HG03565 (cell line): ENCODE measurements at regions not wholly inside any gene's neighbourhood (a gene's known extent, or its start where the extent isn't known, plus 50 kb on each side); places are given as distances from the start of the nearest gene placed in this dataset.
A peak's percentile ranks its signal among the peaks of the same experiment; 100 is the strongest.

ENCODE experiments used
- ATAC-seq: cut with Tn5 transposase; IDR thresholded peaks from one replicate; pipeline ENCODE4 v1.9.1; 2021; ENCODE audit warnings: mild to moderate bottlenecking, moderate library complexity; ENCODE audit not compliant: unreplicated experiment

- ATAC-seq: no peak
Measured at GRCh38 chr12:67794161-67794560, 145.6 kb downstream of the DYRK2 start.

- ATAC-seq: no peak
Measured at GRCh38 chr12:67795236-67795635, 146.7 kb downstream of the DYRK2 start.

DNA sequence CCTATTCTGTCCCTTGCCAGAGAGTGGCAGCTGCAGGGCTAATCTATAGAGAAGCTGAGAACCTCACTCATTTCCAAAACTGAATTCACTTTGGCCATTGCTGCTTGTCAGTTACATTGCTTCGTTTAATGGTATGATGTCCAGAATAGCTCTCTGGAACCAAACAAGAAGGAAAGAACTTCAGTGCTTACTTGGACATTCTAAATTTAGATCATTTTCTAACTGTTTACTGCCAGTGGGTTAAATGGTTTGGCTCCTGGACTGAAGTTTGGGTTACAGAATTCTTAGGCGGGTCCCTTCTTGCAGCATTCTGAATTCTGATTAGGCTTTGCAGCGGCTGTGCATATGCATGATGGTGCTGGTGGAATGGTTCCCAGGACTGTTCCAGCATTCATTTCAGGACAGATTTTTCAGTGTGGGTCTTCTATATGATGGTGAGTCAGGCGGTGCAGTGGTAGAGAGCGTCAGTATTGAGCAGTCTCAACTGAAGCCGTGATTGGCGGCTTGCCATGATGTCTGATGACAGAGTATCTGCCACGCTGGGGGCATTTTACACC lies 148.7 kb downstream of the DYRK2 start:
- ATAC-seq: no peak

- no peak for ATAC-seq
Measured at GRCh38 chr12:67797753-67798152, 149.2 kb downstream of the DYRK2 start.

DNA sequence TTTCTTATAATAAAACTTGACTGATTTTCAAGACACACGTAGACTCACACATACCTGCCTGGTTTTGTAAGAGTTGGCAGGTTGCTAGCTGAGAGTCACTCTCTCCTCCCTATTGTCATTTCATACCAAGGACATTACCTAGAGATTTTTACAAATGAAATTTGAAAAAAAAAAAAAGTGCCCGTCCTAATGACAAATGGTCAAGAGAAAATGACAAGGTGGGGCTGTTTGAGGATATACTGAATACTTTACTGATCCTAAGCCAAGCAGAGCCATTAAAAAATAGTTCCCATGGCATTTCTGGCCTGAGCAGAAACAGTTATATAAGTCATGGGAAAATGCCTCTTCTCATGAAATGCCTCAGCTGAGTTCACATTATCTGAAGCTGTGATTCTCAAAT lies 150.2 kb downstream of the DYRK2 start:
- no peak for ATAC-seq

DNA sequence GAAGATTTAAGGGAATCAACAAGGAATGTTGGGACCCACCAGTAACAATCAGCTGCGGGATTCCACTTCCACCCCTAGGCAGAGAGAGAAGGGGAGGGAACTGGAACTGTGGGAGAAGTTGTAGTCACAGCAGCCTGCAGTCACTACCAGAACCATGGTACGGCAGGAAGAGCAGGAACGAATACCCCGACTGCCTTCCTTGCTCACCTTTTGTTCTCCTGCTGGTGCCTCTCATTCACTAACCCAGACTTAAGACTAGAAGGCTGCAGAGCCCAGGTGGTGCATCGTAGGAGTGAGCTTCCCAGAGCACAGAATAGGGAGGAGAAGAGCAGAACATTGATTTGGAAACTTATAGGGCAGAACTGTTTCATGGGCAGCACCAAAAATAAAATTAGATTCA lies 154.2 kb downstream of the DYRK2 start:
- ATAC-seq: no peak

DNA sequence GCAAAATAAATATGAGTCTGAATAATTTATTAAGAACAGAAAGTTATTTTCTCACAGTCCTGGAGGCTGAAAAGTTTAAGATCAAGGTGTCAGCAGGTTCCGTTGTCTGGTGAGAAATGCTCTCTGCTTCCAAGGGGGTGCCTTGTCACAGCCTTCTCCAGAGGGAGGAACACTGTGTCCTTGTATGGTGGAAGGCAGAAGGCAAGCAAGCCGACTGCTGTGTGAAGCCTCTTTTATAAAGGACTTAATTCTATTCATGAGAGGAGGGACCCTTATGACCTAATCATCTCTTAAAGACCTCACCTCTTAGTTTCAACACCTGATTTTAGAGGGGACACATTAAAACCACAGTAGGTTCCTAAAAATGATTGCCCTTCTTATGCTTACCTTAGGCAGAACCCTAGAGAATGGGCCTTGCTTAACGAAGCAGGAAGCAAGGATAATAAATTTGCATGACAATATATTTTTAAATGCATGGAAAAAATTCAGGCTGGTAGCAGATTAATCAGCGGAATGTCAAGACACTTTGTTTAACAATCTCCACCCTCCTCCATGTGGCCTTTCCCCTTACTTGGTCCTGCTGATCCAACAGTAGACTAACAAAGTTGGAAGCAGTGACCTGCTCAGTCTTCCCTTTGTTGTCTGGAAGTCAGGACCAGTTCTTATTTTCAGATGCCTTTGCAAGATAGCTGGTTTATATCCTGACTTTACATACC lies 154.9 kb downstream of the DYRK2 start:
- no peak for ATAC-seq

GRCh38 chr12:67804168-67804567 lies 155.6 kb downstream of the DYRK2 start:
- peak; percentile 82 for ATAC-seq

DNA sequence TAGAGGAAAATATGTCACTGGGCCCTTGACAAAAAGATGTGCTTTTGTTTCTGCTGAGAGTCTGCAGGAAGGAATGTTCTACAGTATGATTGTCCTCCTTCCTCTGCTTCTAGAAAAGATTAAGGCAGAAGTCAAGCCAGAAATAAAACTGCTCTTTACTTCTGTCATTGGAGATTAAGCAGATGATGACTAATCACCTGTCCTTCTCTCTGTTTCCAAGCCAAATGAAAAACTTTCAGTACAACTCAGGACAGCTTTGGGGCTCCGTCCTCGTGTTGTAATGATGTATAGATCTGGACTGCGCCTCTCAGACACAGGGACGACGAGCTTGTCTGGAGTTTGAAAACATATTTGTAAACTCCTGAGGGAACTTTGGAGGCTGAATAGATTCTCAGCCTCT lies 159.3 kb downstream of the DYRK2 start:
- ATAC-seq: no peak

- no peak for ATAC-seq
Measured at GRCh38 chr12:67810166-67810565, 161.6 kb downstream of the DYRK2 start.

GRCh38 chr12:67811437-67812361 lies 163.2 kb downstream of the DYRK2 start:
- no peak for ATAC-seq

GRCh38 chr12:67813456-67813904 lies 164.9 kb downstream of the DYRK2 start:
- no peak for ATAC-seq

- ATAC-seq: no peak
Measured at GRCh38 chr12:67816269-67816668, 167.7 kb downstream of the DYRK2 start.

DNA sequence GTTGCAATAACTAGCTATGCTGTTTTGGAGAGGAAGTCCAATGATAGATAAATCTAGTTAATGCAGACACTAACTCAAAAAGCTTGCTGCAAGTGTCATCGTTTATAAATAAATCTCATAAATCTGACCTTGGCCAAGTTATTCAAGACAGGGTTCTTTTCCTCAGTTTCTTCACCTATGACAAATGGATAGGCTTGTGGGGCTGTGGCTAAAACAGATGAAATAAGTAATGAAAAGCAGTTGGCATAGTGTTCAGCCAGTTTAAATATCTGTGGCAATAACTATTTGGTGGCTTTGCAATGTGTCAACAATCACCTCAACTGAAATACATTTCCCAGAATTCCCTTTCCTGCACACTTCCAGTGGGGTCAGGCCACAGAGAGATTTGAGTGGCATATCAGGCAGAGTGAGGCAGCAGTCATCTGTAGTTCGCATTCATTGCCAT lies 169.9 kb downstream of the DYRK2 start:
- no peak for ATAC-seq

- no peak for ATAC-seq
Measured at GRCh38 chr12:67819902-67820301, 169.3 kb upstream of the IFNG-AS1 start.

GRCh38 chr12:67820694-67821093 lies 168.6 kb upstream of the IFNG-AS1 start:
- ATAC-seq: no peak

- no peak for ATAC-seq
Measured at GRCh38 chr12:67822826-67823225, 166.4 kb upstream of the IFNG-AS1 start.

GRCh38 chr12:67826148-67826547 lies 163.1 kb upstream of the IFNG-AS1 start:
- ATAC-seq: no peak

DNA sequence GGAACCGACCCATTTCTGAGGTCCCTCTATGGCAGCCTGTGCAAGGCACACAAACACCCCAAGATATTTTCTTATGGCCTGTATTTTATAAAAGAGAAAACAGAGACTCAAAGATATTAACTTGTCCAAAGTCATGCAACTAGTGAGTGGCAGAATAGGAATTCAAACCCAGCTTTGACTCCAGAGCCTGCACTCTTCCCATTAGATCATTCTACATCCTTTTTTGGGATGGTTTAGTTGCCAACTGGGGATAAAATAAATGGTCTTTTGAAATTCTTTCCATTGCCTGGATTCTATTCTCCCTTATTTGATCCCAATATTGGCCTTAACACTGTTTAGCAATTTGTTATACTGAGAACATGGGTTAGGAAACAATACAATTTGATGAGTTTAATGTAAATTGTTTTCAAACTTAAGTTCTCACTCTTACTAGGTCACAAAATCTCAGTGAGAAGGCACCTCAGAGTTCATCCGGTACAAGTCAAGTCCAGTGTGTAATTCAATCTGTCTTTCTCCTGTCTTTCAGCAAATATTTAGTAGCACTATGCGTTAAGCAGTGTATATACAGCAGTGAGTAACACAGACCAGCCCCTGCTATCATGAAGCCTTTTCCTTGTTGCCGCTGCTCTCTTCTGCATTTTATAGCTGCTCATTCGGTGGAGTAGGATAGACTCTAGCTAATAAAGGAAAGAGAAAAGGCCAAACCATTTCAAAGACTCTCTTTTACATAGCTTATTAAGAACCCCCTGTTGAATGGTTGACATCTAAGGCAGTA lies 162.1 kb upstream of the IFNG-AS1 start:
- no peak for ATAC-seq

GRCh38 chr12:67827820-67828383 lies 161.3 kb upstream of the IFNG-AS1 start:
- peak; percentile 74 for ATAC-seq

DNA sequence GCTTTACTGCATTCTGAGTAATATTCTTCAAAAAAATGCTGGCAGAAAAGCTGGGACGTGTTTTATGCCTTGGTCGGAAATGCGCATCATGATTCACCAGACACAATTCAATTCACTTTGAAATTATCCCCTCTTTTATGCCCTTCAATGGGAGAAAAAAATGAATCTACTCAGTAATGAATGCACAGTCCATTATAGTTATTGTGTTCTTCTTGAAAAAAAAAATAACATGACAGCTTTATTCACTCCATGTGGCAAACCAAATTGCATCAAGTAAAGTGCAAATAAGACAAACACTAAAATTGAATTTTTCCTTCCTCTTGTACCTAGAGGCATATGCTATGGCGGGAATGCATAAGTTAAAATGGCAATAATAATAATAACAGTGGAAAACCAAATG lies 159.4 kb upstream of the IFNG-AS1 start:
- ATAC-seq: no peak
